ENCODE measurements at regions not wholly inside any gene's neighbourhood (a gene's known extent, or its start where the extent isn't known, plus 50 kb on each side); places are given as distances from the start of the nearest gene placed in this dataset.

- no peak overlapping the region for H3K4me3 ChIP-seq (ENCODE audit: low read depth, low read length)
- TF ChIP-seq, protein P1, sequence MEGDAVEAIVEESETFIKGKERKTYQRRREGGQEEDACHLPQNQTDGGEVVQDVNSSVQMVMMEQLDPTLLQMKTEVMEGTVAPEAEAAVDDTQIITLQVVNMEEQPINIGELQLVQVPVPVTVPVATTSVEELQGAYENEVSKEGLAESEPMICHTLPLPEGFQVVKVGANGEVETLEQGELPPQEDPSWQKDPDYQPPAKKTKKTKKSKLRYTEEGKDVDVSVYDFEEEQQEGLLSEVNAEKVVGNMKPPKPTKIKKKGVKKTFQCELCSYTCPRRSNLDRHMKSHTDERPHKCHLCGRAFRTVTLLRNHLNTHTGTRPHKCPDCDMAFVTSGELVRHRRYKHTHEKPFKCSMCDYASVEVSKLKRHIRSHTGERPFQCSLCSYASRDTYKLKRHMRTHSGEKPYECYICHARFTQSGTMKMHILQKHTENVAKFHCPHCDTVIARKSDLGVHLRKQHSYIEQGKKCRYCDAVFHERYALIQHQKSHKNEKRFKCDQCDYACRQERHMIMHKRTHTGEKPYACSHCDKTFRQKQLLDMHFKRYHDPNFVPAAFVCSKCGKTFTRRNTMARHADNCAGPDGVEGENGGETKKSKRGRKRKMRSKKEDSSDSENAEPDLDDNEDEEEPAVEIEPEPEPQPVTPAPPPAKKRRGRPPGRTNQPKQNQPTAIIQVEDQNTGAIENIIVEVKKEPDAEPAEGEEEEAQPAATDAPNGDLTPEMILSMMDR (IDR thresholded peaks at IDR 0.05; ENCODE audit: control insufficient read depth, extremely low read depth, insufficient read depth) = no peak
- DNase-seq (ENCODE audit: low read depth) = no peak
Measured at GRCh38 chr15:70379938-70380883, 282.5 kb upstream of the TLE3 start.

- no peak overlapping the region for H3K4me3 ChIP-seq (ENCODE audit: low read depth, low read length)
- TF ChIP-seq, protein P1 (IDR thresholded peaks at IDR 0.05; ENCODE audit: control insufficient read depth, extremely low read depth, insufficient read depth) = no peak
- no peak for DNase-seq (ENCODE audit: low read depth)
Measured at GRCh38 chr15:70379134-70379533, 281.4 kb upstream of the TLE3 start.

DNA sequence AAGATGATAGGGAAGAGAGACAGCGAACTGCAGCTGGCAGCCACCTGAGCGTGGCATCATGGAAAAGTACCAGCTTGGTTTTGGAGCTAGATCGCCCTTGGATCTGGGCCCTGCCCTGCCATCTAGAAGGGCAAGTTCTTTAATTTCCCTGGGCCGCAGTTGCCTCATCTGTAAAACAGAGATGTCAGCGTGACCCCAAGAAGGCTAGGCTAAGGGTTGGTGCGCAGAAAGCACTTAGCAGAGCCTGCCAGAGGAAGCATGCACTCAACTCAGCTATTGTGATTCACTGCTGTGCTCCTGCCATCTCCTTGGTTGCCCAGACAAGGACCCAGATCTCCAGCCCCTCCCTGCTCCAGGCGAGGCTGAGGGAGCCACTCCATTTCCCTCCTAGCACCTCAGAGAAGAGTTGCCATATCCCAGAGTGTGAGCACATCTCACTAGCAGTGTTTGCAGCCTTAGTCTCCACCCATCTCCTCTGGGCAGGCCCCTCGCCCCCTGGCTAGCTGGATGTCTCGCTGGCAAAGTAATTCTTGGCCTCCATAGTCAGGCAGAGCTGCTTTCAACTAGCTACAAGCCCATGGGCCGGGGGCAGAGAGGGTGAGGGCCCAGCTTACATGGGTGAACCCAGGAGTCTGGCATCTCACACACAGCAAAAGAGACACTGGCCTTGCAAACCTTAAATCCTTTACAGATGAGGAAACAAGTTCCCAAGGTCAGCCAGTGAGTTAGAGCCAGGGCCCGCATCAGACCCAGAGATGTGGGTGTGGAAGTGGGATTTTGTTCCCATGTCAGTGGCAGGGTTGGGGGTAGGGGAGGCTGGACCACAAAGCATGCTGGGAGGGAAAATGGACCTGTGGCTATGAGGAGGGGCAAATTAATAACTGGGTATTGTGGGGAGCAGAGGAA, 280.7 kb upstream of the TLE3 start:
- H3K4me3 ChIP-seq (ENCODE audit: low read depth, low read length) = no peak overlapping the region
- TF ChIP-seq, protein P1 (IDR thresholded peaks at IDR 0.05; ENCODE audit: control insufficient read depth, extremely low read depth, insufficient read depth) = no peak
- no peak for DNase-seq (ENCODE audit: low read depth)

DNA sequence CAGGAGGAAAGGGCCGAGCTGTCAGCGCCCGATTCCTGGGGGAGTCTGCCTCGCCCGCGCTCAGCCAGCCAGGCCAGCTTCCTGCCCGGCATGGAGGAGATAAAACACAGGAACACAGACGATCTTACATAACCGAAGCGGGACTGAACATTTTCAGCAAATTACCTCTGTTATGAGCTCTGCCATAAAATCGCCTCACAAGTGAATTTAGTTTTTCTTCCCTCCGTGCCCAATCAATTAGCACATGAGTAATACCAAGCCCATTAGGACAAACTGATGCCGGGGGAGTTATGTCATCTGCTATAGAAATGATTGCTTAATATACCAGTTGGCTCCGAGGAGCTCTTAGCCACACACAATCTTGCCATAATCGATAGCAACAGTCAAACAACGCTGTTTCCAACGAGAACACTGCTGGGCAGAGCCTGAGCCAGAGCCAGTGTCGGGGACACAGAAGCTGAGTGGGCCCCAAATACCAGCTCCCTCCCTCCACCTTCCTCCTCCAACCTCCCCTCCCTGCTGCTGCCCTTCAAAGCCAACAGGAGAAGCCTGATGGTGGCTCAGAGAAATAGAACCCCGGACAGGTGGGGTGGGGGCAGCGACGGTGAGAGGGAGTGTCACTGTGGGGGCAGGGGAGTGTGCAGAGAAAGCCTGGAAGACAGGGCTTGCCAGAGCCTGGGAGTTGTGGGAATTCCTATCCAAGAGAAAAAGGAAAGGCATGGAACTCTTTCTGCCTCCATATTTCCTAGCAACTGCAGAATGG, 279.4 kb upstream of the TLE3 start:
- no peak overlapping the region for H3K4me3 ChIP-seq (ENCODE audit: low read depth, low read length)
- TF ChIP-seq, protein P1 (IDR thresholded peaks at IDR 0.05; ENCODE audit: control insufficient read depth, extremely low read depth, insufficient read depth) = no peak
- no peak for DNase-seq (ENCODE audit: low read depth)

GRCh38 chr15:70376031-70376928, 278.6 kb upstream of the TLE3 start:
- DNase-seq (ENCODE audit: low read depth) = no peak
- no peak overlapping the region for H3K4me3 ChIP-seq (ENCODE audit: low read depth, low read length)
- TF ChIP-seq, protein P1 (IDR thresholded peaks at IDR 0.05; ENCODE audit: control insufficient read depth, extremely low read depth, insufficient read depth) = no peak
